Glutamatergic neuron (in vitro differentiated cells): ENCODE measurements at regions not wholly inside any gene's neighbourhood (a gene's known extent, or its start where the extent isn't known, plus 50 kb on each side); places are given as distances from the start of the nearest gene placed in this dataset.

Source experiments
- DNase-seq: peaks from one replicate; pipeline ENCODE4 v3.0.0; 2022
- H3K27ac Mint-ChIP-seq: one replicate; pipeline ENCODE4 v1.8.0; 2020; ENCODE audit warnings: mild to moderate bottlenecking, mixed read lengths, inconsistent platforms; ENCODE audit not compliant: unreplicated experiment
- H3K27me3 Mint-ChIP-seq: one replicate; pipeline ENCODE4 v1.8.0; 2020; ENCODE audit warnings: mild to moderate bottlenecking, moderate library complexity, mixed read lengths, inconsistent platforms; ENCODE audit not compliant: unreplicated experiment
- H3K36me3 Mint-ChIP-seq: one replicate; pipeline ENCODE4 v1.8.0; 2020; ENCODE audit warnings: mild to moderate bottlenecking, mixed read lengths, inconsistent platforms; ENCODE audit not compliant: unreplicated experiment
- H3K4me1 Mint-ChIP-seq: one replicate; pipeline ENCODE4 v1.8.0; 2020; ENCODE audit warnings: mild to moderate bottlenecking, low read depth, mixed read lengths, inconsistent platforms; ENCODE audit not compliant: unreplicated experiment
- H3K4me3 Mint-ChIP-seq: one replicate; pipeline ENCODE4 v1.8.0; 2020; ENCODE audit warnings: mild to moderate bottlenecking, mixed read lengths, inconsistent platforms; ENCODE audit not compliant: unreplicated experiment
- H3K9me3 Mint-ChIP-seq: one replicate; pipeline ENCODE4 v1.8.0; 2020; ENCODE audit warnings: mild to moderate bottlenecking, moderate library complexity, mixed read lengths, inconsistent platforms; ENCODE audit not compliant: unreplicated experiment
- CTCF ChIP-seq: fragments of 200-600 bp; sonication (generic); IDR thresholded peaks from one replicate; pipeline ENCODE4 v1.5.0; 2021; ENCODE audit not compliant: partially characterized antibody, unreplicated experiment

GRCh38 chr5:28984639-28985038 is 1946.3 kb upstream of the CDH9 start:
- Mint-ChIP-seq H3K4me1 (no peaks in the 10 kb centered on the region), H3K9me3 (no peaks in the 10 kb centered on the region), H3K36me3 (no peaks in the 10 kb centered on the region), H3K27me3 (no peaks in the 10 kb centered on the region), H3K4me3 (no peak overlapping the region), H3K27ac (no peak overlapping the region)
- DNase-seq, result no peak
- TF ChIP-seq CTCF, result no peak

GRCh38 chr5:28975508-28975907 is 1937.1 kb upstream of the CDH9 start:
- no peak for TF ChIP-seq CTCF
- no peak overlapping the region for H3K4me3 Mint-ChIP-seq

GRCh38 chr5:28967848-28968247 is 1929.5 kb upstream of the CDH9 start:
- peaks cover 2% of the 10 kb centered on the region for H3K4me1 Mint-ChIP-seq
- no peaks in the 10 kb centered on the region for H3K9me3 Mint-ChIP-seq
- no peak overlapping the region for H3K4me3 Mint-ChIP-seq
- H3K27me3 Mint-ChIP-seq, result no peaks in the 10 kb centered on the region
- no peak overlapping the region for H3K27ac Mint-ChIP-seq
- no peak for DNase-seq
- TF ChIP-seq CTCF, result no peak
- no peaks in the 10 kb centered on the region for H3K36me3 Mint-ChIP-seq

More at GRCh38 chr5:28975508-28975907, 1937.1 kb upstream of the CDH9 start:
- Mint-ChIP-seq H3K27ac (no peak overlapping the region), H3K4me1 (no peaks in the 10 kb centered on the region), H3K36me3 (no peaks in the 10 kb centered on the region), H3K9me3 (no peaks in the 10 kb centered on the region), H3K27me3 (no peaks in the 10 kb centered on the region)
- DNase-seq, result no peak

- Mint-ChIP-seq H3K36me3 (no peaks in the 10 kb centered on the region), H3K4me1 (no peaks in the 10 kb centered on the region), H3K9me3 (peaks cover 1% of the 10 kb centered on the region), H3K27me3 (no peaks in the 10 kb centered on the region), H3K4me3 (no peak overlapping the region), H3K27ac (no peak overlapping the region)
- no peak for DNase-seq
- no peak for TF ChIP-seq CTCF
Measured at GRCh38 chr5:28961816-28962215, 1923.4 kb upstream of the CDH9 start.

GRCh38 chr5:28958581-28958980 is 1920.2 kb upstream of the CDH9 start:
- Mint-ChIP-seq H3K36me3 (no peaks in the 10 kb centered on the region), H3K4me1 (no peaks in the 10 kb centered on the region), H3K27me3 (no peaks in the 10 kb centered on the region), H3K27ac (no peak overlapping the region), H3K9me3 (peaks cover 1% of the 10 kb centered on the region), H3K4me3 (no peak overlapping the region)
- no peak for DNase-seq
- no peak for TF ChIP-seq CTCF
